ENCODE measurements at regions not wholly inside any gene's neighbourhood (a gene's known extent, or its start where the extent isn't known, plus 50 kb on each side); places are given as distances from the start of the nearest gene placed in this dataset.
"Not testable (repeated sequence)": the region's sequence is repeated elsewhere in the genome, so short reads cannot be mapped to it uniquely, and the experiment has no call there.

GRCh38 chr9:71607461-71607881, 160.8 kb downstream of the CEMIP2 start:
- 87% methylated on average over 5 of the region's 5 CpGs for WGBS, 2 donors
- Histone ChIP-seq H3K27ac (no peak overlapping the region), H3K27me3 (no peaks in the 10 kb centered on the region), H3K4me1 (no peaks in the 10 kb centered on the region), H3K4me3 (no peak overlapping the region), H3K9me3 (peaks cover 0 to 19% (median 8%) of the 10 kb centered on the region in 11 donors), H3K36me3 (no peaks in the 10 kb centered on the region)
- ATAC-seq = no peak
- no peak for DNase-seq
- intact Hi-C loops (cut with DNase I) = loop anchor here in 5 of 10 donors (5.0 to 10.0 kb wide), 7 partner anchors 100 to 417 kb away; partner anchors contain the start of gene CEMIP2 (in 3 of the 5)
- TF ChIP-seq CTCF (IDR thresholded peaks at IDR 0.05) = no peak

- Histone ChIP-seq H3K4me1 (no peaks in the 10 kb centered on the region), H3K27me3 (no peaks in the 10 kb centered on the region), H3K4me3 (no peak overlapping the region), H3K36me3 (no peaks in the 10 kb centered on the region), H3K27ac (no peak overlapping the region), H3K9me3 (peaks cover 0 to 3% (median 0%) of the 10 kb centered on the region in 11 donors)
- peak; percentile 56 to 82 (median 76) for TF ChIP-seq CTCF (IDR thresholded peaks at IDR 0.05)
- ATAC-seq (peak; percentile 58 to 91 (median 77)), DNase-seq (peak; percentile 63 to 80)
- intact Hi-C loops (cut with DNase I) = loop anchor here in 9 of 10 donors (1.0 to 10.0 kb wide), 12 partner anchors 103 to 420 kb away; partner anchors contain the start of gene CEMIP2 (in 8 of the 9)
- 62 to 65% methylated on average over 5 of the region's 5 CpGs for WGBS, 2 donors
Measured at GRCh38 chr9:71604197-71605063, 163.9 kb downstream of the CEMIP2 start.

GRCh38 chr9:71602652-71603051, 165.7 kb downstream of the CEMIP2 start:
- Histone ChIP-seq H3K4me1 (no peaks in the 10 kb centered on the region), H3K4me3 (no peak overlapping the region), H3K27ac (no peak overlapping the region), H3K9me3 (peaks cover 0 to 7% (median 0%) of the 10 kb centered on the region in 11 donors), H3K36me3 (no peaks in the 10 kb centered on the region), H3K27me3 (no peaks in the 10 kb centered on the region)
- TF ChIP-seq CTCF (IDR thresholded peaks at IDR 0.05) = no peak
- intact Hi-C loops (cut with DNase I) = loop anchor here in 6 of 10 donors (5.0 to 10.0 kb wide), 7 partner anchors 110 to 422 kb away; partner anchors contain the start of gene CEMIP2 (in 3 of the 6)
- ATAC-seq = no peak
- DNase-seq = no peak

- H3K27me3 ChIP-seq; H3K4me3 ChIP-seq; ATAC-seq; intact Hi-C loops (cut with DNase I); DNase-seq; H3K27ac ChIP-seq; H3K4me1 ChIP-seq; H3K36me3 ChIP-seq: not testable (repeated sequence)
- WGBS, 2 donors = 82% methylated on average over 12 of the region's 12 CpGs
- peaks cover 0 to 11% (median 0%) of the 10 kb centered on the region in 11 donors for H3K9me3 ChIP-seq
Measured at GRCh38 chr9:71595762-71596161, 172.6 kb downstream of the CEMIP2 start.

- no peak for TF ChIP-seq CTCF (IDR thresholded peaks at IDR 0.05)
- WGBS, 2 donors = 82 to 85% methylated on average over 3 of the region's 3 CpGs
- no peak overlapping the region for H3K4me3 ChIP-seq
- no peak for ATAC-seq
- no peaks in the 10 kb centered on the region for H3K4me1 ChIP-seq
- peaks cover 0 to 4% (median 0%) of the 10 kb centered on the region in 7 donors for H3K27me3 ChIP-seq
- H3K9me3 ChIP-seq = peaks cover 0 to 9% (median 0%) of the 10 kb centered on the region in 11 donors
- DNase-seq = no peak
- no peak overlapping the region for H3K27ac ChIP-seq
- no peaks in the 10 kb centered on the region for H3K36me3 ChIP-seq
- intact Hi-C loops (cut with DNase I) = no loop called here
Measured at GRCh38 chr9:71594541-71594940, 173.8 kb downstream of the CEMIP2 start.
